HEK293T (cell line): ENCODE measurements at regions not wholly inside any gene's neighbourhood (a gene's known extent, or its start where the extent isn't known, plus 50 kb on each side); places are given as distances from the start of the nearest gene placed in this dataset.

Experiments used
- CTCF ChIA-PET: fragments of 350-600 bp; formaldehyde crosslinking; extraction: SDS; loops from one replicate; lab custom pipeline; 2021; ENCODE audit warnings: antibody characterized with exemption, inconsistent platforms; lab: Yijun Ruan, JAX
- POLR2A ChIA-PET: fragments of 350-600 bp; formaldehyde crosslinking; extraction: SDS; loops from one replicate; lab custom pipeline; 2020; ENCODE audit warnings: antibody characterized with exemption, inconsistent platforms; lab: Yijun Ruan, JAX
- DNase-seq: peaks from one replicate; pipeline ENCODE4 v3.0.0; 2012; ENCODE audit warnings: mixed read lengths; ENCODE audit errors: extremely low spot score
- ARNT ChIP-seq: fragments of 450-650 bp; IDR thresholded peaks from 2 replicates; pipeline ENCODE4 v1.6.1; 2017; ENCODE audit warnings: mild to moderate bottlenecking
- BHLHE40 ChIP-seq: fragments of 450-650 bp; IDR thresholded peaks from 2 replicates; pipeline ENCODE4 v1.6.1; 2016; ENCODE audit warnings: mild to moderate bottlenecking, moderate library complexity, borderline replicate concordance
- CTBP1 ChIP-seq: fragments of 450-650 bp; IDR thresholded peaks from 2 replicates; pipeline ENCODE4 v1.6.1; 2016; ENCODE audit warnings: borderline replicate concordance
- ELF4 ChIP-seq: fragments of 450-650 bp; IDR thresholded peaks from 2 replicates; pipeline ENCODE4 v1.6.1; 2017; ENCODE audit warnings: antibody characterized with exemption
- FOXA1 ChIP-seq: fragments of 450-650 bp; IDR thresholded peaks from 2 replicates; pipeline ENCODE4 v1.6.1; 2016; ENCODE audit warnings: mild to moderate bottlenecking
- FOXK2 ChIP-seq: fragments of 450-650 bp; IDR thresholded peaks from 2 replicates; pipeline ENCODE4 v1.6.1; 2016; ENCODE audit warnings: mild to moderate bottlenecking
- FOXM1 ChIP-seq: fragments of 450-650 bp; IDR thresholded peaks from 2 replicates; pipeline ENCODE4 v1.6.1; 2017; ENCODE audit warnings: mild to moderate bottlenecking, borderline replicate concordance
- HDGF ChIP-seq: fragments of 450-650 bp; IDR thresholded peaks from 2 replicates; pipeline ENCODE4 v1.6.1; 2017; ENCODE audit warnings: antibody characterized with exemption, borderline replicate concordance
- L3MBTL2 ChIP-seq: fragments of 450-650 bp; conservative IDR thresholded peaks from 2 replicates; pipeline ENCODE4 v1.6.1; 2016; ENCODE audit warnings: mild to moderate bottlenecking
- LEF1 ChIP-seq: fragments of 450-650 bp; IDR thresholded peaks from 2 replicates; pipeline ENCODE4 v1.6.1; 2017; ENCODE audit warnings: mild to moderate bottlenecking, borderline replicate concordance
- NFRKB ChIP-seq: fragments of 450-650 bp; IDR thresholded peaks from 2 replicates; pipeline ENCODE4 v1.6.1; 2016; ENCODE audit warnings: mild to moderate bottlenecking, moderate library complexity
- PKNOX1 ChIP-seq: fragments of 450-650 bp; IDR thresholded peaks from 2 replicates; pipeline ENCODE4 v1.6.1; 2016
- SP1 ChIP-seq: fragments of 450-650 bp; IDR thresholded peaks from 2 replicates; pipeline ENCODE4 v1.6.1; 2017
- SUZ12 ChIP-seq: fragments of 450-650 bp; IDR thresholded peaks from 2 replicates; pipeline ENCODE4 v1.6.1; 2016; ENCODE audit warnings: mild to moderate bottlenecking
- TARDBP ChIP-seq: fragments of 450-650 bp; IDR thresholded peaks from 2 replicates; pipeline ENCODE4 v1.6.1; 2016
- ZNF384 ChIP-seq: fragments of 450-650 bp; IDR thresholded peaks from 2 replicates; pipeline ENCODE4 v1.6.1; 2016

GRCh38 chr13:70483599-70484276 is 375.5 kb upstream of the KLHL1 start:
- POLR2A ChIA-PET: no interaction called here
- CTCF ChIA-PET: no interaction called here
- no peak for DNase-seq
- TF ChIP-seq SUZ12: no peak
- no peak for TF ChIP-seq ELF4
- TF ChIP-seq FOXK2: no peak
- no peak for TF ChIP-seq FOXA1
- no peak for TF ChIP-seq ZNF384
- no peak for TF ChIP-seq LEF1
- no peak for TF ChIP-seq CTBP1
- no peak for TF ChIP-seq FOXM1
- no peak for TF ChIP-seq PKNOX1
- TF ChIP-seq SP1: no peak
- TF ChIP-seq BHLHE40: no peak
- no peak for TF ChIP-seq L3MBTL2
- no peak for TF ChIP-seq TARDBP
- no peak for TF ChIP-seq HDGF
- no peak for TF ChIP-seq ARNT
- TF ChIP-seq NFRKB: no peak

- POLR2A ChIA-PET: no interaction called here
- DNase-seq: no peak
- TF ChIP-seq FOXM1 (no peak), L3MBTL2 (no peak), ZNF384 (no peak), ELF4 (no peak), NFRKB (no peak), FOXK2 (no peak), BHLHE40 (no peak), LEF1 (no peak), SP1 (no peak), PKNOX1 (no peak), ARNT (no peak), TARDBP (no peak), HDGF (no peak), SUZ12 (no peak), FOXA1 (no peak)
- CTCF ChIA-PET: no interaction called here
Observed at GRCh38 chr13:70473907-70474306, 365.7 kb upstream of the KLHL1 start.

- POLR2A ChIA-PET: no interaction called here
Observed at GRCh38 chr13:70469077-70469476, 360.8 kb upstream of the KLHL1 start.

GRCh38 chr13:70457474-70457873 is 349.2 kb upstream of the KLHL1 start:
- POLR2A ChIA-PET: no interaction called here
- CTCF ChIA-PET: no interaction called here
- DNase-seq: no peak
- TF ChIP-seq ARNT: no peak
- TF ChIP-seq SP1: no peak
- TF ChIP-seq L3MBTL2: no peak
- TF ChIP-seq PKNOX1: no peak
- TF ChIP-seq TARDBP: no peak
- TF ChIP-seq CTBP1: no peak
- TF ChIP-seq SUZ12: no peak
- no peak for TF ChIP-seq HDGF
- TF ChIP-seq ZNF384: no peak
- TF ChIP-seq FOXK2: no peak
- no peak for TF ChIP-seq NFRKB
- no peak for TF ChIP-seq LEF1

More at GRCh38 chr13:70469077-70469476, 360.8 kb upstream of the KLHL1 start:
- no peak for DNase-seq
- CTCF ChIA-PET: no interaction called here
- TF ChIP-seq PKNOX1 (no peak), SUZ12 (no peak), ELF4 (no peak), SP1 (no peak), ARNT (no peak), CTBP1 (no peak), TARDBP (no peak), L3MBTL2 (no peak), FOXK2 (no peak)

GRCh38 chr13:70448820-70449219 is 340.6 kb upstream of the KLHL1 start:
- DNase-seq: no peak
- TF ChIP-seq NFRKB: no peak
- no peak for TF ChIP-seq FOXK2
- TF ChIP-seq ARNT: no peak
- TF ChIP-seq FOXA1: no peak
- no peak for TF ChIP-seq BHLHE40
- TF ChIP-seq L3MBTL2: no peak
- TF ChIP-seq TARDBP: no peak
- CTCF ChIA-PET: no interaction called here
- POLR2A ChIA-PET: no interaction called here

GRCh38 chr13:70432276-70432805 is 324.1 kb upstream of the KLHL1 start:
- no peak for DNase-seq
- TF ChIP-seq ZNF384: no peak
- TF ChIP-seq FOXM1: no peak
- TF ChIP-seq ELF4: no peak
- TF ChIP-seq SP1: no peak
- TF ChIP-seq HDGF: no peak
- no peak for TF ChIP-seq FOXK2
- no peak for TF ChIP-seq LEF1
- no peak for TF ChIP-seq NFRKB
- no peak for TF ChIP-seq CTBP1
- no peak for TF ChIP-seq PKNOX1
- TF ChIP-seq ARNT: no peak
- TF ChIP-seq BHLHE40: no peak
- no peak for TF ChIP-seq TARDBP
- no peak for TF ChIP-seq FOXA1
- no peak for TF ChIP-seq L3MBTL2
- no peak for TF ChIP-seq SUZ12
- ChIA-PET POLR2A (no interaction called here), CTCF (no interaction called here)
